Posterior cingulate gyrus (tissue), 11 donors: ENCODE measurements at regions not wholly inside any gene's neighbourhood (a gene's known extent, or its start where the extent isn't known, plus 50 kb on each side); places are given as distances from the start of the nearest gene placed in this dataset.

Experiments
- DNase-seq, 10 donors: peaks; one replicate each; pipeline versions ENCODE4 v3.0.0 to v3.0.0-alpha.2; 2020 to 2021; ENCODE audit warnings: mixed read lengths in 3 of 10
- intact Hi-C: fragments of 100-400 bp; cut with DNase I; formaldehyde crosslinking; loops from one replicate; pipeline ENCODE4 v1.15.1; 2023

DNA sequence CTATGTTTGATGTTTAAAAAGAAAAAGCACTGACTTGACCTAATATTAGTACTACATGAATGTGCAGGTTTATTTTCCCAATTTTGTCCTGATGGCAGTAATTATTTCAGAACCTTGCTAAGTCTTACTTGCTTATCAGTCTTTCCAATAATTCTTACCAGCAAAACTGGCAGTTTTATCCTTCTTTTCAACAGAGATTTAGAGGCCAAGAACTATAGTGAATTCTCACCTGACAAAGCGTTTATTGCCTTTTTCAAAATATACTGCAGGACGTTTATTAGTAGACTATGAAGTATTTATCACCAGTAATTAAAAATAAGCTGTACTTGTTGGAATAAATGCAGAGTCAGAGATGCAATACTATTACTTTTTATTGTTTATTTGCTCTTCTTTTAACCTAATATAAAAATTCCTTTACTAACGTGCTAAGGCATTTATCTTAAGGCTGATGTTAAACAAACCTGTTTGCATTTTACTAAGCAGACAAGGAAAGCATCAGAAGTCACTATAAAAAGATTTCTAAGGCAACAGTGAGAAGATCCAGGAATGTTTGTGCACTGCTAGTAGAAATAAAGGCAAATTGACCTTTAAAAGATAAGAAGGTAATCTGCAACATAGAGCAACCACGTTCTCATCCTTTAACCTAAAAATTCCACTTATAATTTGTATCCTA lies 80.3 kb upstream of the NOCT start:
- DNase-seq = no peak

DNA sequence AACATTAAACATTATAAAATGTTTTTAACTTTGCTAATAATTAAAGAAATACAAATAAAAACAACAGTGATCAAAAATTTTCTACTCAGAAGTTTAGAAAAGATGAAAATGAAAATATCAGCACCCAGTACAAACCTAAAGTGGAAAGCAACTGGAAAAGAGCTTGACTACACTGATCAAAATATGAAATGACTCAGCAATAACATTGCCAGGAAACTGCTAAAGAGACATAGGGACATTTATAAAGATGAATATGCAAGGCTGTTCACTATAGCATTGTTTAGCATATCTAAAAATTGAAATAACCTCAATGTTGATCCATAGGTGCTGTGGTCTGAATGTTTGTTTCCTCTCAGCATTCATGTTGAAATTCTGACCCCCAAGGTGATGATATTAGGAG lies 88.5 kb upstream of the NOCT start:
- no peak for DNase-seq
- intact Hi-C loops = no loop called here

More for the DNA sequence above, 80.3 kb upstream of the NOCT start:
- intact Hi-C loops = no loop called here

DNA sequence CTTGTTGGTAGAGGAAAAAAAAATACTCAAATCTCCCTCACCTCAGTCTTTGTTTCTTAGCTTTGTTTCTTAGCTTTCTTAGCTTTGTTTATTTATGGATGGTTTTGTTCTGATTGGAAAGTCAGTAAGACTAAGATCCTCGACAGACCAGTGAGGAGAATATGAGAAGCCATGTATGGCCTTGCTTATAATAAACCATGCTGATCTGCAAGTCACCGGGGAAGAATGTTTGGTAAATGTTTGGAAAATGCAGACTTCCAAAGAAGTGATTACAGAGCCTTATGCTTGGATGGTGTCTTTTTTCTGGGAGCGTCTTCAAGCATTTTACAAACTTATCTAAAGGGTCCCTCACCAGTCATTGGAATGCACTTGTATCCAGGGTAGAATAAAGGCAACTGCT lies 90.1 kb upstream of the NOCT start:
- intact Hi-C loops = no loop called here
- DNase-seq = no peak

DNA sequence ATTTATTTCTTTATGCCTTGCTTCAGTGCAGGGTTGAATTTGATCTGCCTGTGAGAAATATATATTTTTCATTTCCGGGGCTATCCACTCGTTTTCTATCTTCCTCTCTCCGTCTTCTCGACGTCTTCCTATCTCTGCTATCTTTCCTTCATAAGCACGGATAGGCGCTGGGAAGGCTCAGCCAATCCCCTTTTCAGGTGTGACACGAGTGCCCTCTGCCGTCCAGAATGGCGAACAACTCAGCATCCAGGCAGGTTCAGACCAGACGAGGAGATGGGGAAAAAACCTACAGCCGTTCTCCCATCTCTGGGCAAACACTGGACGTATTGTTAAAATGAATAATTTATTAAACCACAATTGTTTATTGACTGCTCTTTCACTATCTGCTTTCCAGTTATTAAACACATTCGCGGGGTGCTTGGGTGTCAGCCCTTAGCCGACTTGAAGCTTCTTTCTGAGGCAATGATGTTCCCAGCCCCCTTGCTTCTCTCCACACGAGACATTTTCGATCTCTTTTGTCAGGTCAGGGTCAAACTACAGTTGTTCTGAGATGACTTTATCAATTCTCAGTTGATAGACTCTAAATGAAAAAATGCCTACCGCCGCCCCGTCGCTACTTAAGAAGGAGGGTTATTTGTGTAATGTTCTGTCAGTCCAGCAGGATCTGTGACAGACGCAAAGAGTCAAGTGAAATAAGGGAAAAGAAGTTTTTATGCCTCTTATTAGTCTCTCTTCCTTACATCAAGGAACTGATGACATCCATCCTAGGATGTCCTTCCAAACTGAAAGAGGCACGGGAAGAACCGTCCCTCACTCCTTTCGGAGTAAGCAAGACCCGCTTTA lies 96.3 kb upstream of the NOCT start:
- intact Hi-C loops = no loop called here
- peak; percentile 47 to 98 (median 86) for DNase-seq

DNA sequence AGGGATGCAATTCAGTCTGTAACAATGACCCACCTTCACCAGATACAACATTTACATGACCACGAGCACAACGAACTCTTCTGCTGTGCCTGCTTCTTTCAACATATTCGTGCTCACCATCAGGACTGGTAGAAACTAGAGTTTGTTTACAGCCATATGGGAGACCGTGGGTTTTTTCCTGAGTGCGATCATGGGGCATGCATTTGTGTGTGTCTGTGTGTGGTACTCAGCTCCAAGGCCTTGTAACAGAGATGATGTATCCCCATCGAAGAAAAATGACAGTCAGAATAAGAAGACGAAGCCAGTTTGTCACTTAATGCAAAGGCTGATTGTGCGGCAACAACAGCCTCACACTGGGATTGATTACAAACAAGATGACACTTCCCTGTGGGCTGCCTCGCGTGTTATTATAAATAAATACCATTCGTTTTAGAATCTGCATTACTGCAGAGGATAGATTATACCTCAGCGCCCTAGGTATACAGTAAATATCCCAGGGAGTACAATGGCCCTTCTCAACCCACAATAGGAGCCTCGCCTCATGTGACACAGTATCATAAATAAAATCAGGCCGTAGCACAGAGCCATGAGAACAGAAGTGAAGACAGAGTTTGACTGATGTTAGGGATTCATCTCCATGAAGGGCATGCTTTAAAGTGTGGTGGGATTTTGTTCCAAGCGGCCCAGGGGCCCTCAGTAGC lies 97.3 kb upstream of the NOCT start:
- peak in 1 of 10 donors; percentile 40 for DNase-seq
- intact Hi-C loops = no loop called here

DNA sequence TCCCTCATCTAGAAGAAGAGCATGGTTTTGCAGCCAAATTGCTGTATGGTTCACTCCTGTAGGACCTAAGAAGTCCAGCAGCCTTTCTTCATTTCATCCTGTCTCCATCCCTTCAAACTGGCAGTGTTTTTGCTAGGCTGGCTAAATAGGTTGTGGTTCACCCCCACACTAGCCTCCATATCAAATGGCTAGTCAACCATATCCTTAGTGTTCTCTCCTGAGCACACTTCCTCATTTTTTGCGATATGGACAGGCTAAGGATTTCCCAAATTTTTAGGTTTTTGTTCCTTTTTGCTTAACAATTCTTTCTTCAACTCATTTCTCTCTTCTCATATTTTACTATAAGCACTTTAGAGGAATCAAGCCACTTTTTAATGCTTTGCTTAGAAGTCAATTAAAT lies 98.8 kb upstream of the NOCT start:
- intact Hi-C loops = no loop called here
- no peak for DNase-seq

DNA sequence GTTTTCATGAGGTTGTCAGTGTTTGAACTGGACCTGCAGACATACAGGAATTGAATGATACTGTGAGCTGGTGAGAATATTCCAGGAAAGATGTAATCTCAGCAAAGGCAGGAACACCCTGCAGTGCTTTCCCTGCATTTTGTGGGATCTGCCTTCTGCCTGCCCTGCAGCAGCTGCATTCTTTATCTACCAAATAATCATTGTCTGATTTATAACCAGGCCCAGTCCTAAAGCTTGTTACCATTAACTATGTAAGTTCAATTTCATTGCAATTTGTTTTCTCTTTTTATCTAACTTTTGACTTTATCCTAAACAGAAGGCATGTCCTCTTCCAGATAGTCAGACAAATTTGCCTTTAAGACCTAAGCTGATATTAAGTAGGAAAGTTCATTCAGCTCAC lies 99.8 kb upstream of the NOCT start:
- DNase-seq = no peak
- intact Hi-C loops = no loop called here

DNA sequence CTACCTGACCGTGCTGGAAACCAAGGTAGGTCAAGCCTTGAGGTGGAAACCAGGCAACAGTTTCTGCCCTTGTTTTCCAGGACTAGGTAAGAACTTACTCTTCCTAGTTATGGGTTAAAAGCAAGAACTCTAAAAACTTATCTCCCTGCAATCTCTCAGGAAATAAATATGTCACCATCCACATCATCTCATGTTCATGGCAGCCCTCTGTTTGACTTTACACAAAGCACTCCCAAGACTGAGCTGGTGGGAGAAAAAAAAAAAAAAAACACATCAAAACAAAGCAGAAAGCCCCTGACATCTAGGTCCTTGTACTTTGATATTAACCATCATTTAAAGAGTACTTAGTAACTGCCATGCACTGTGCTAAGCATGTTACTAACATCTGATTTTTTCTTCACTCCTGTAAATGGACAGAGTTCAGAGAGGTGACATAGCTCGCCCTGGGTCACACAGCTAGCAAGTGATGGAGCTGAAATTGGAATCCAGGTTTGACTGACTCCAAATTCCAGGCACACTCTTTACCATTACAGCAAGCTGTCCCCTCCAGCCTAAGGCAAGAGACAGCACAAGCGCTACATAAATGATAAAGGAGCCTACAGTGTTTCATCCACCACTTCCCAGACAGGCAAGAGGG lies 102.8 kb upstream of the NOCT start:
- DNase-seq = no peak
- intact Hi-C loops = no loop called here

DNA sequence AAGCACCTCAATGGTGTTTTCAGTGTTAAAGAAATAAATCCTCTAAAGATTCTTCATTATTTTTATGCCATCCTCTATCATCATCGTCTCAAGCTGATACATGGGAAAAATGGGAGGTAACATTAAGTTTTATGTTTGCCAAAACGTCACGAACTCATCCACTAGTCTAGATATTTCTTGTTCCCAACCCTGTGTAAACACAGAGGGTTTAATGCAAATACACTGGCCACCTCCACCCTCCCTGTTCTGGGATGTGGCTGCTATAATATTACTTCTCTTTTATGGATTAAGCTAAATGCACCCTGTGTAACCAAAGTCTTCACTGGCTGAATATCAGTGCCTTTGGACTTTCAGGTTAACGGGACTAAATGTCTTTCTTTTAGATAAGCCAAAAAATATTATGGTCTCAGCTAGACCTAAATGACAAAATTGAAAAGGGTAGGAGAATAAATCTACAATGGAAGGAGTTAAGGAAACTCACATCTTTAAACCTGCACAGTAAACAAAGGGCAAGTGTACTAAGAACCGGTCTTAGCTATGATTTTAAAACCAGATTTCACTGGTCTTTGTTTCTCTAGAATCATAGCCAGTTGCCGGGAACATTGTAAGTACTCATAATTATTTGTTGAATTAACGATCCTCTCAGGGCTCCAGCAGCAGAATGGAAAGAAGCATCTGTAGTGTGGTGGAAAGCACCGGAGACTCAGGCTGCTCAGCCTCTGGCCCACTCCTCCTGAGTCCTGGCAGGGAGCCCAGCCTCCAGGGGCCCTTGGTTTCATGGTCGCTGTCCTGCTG lies 103.5 kb upstream of the NOCT start:
- intact Hi-C loops = no loop called here
- no peak for DNase-seq

DNA sequence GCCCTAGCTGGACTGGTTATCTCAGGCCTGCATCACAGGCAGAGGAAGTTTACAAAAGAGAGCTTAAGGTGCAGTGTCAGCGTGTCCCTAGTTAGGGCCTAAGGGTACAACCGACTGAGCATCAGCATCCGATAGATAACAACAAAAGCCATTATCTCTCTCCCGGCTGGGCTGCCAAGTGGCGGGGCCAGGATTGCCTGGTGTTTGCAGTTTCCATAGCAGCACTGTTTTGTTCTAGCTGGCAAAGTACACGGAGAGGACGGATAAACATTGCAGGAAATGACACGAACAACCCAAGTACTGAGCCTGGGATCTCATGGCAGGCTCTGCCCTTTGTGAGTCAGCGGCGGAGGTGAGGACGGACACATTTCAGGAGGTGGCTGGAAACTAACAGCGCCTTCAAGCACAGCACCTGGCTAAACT lies 104.7 kb upstream of the NOCT start:
- intact Hi-C loops = no loop called here
- peak; percentile 17 to 95 (median 76) for DNase-seq

DNA sequence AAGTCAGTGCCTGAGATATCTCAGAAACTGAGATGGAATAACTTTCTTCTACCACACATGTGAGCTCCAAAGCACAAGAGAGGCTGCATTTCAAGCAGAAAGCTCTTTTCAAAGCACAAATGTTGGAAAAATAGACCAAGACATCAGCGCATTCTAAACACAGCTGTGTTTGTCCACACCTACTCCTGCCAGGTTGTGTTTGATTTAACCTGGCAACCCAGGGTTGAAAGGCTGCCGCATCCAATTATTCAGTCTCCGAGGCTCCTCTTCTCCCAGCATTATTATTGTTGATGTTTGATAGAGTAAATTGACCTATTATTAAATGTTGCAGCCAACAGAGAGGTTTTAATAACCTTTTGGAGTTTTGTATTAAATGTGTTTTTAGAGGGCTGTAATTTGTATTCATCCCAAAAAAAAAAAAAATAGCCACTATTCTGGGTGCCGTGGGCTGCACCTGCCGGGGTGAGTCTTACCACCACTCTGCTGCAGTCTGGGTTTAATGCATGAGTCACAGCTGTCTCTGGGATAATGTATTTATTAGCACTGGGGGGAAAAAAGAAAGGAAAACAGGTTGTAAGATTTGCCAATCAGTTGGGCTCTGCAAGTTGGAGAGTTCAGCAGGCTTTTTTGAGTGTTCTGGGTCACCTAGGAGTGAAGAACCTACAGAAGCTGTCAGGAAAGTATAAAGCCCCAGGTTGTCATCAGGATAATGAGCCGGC lies 105.2 kb upstream of the NOCT start:
- DNase-seq = no peak
- intact Hi-C loops = no loop called here

DNA sequence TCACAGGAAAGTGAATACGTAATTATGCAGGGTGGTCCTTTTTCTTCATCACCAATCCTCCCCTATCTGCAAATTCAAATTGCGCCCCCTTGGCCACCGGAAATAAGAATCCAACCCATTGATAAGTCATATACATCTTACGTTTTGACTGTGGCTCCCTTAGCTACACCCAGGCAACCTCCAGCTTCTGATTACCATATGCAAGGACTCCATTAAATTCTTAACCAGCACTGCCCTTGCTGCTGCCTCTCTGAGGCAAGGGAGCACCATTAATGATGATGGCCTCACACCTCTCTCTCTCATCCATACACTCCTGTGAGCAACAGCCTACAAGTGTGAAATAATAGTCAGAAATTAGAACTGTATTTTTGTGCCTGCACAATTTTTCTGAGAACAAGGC lies 106.0 kb upstream of the NOCT start:
- no peak for DNase-seq
- intact Hi-C loops = no loop called here

DNA sequence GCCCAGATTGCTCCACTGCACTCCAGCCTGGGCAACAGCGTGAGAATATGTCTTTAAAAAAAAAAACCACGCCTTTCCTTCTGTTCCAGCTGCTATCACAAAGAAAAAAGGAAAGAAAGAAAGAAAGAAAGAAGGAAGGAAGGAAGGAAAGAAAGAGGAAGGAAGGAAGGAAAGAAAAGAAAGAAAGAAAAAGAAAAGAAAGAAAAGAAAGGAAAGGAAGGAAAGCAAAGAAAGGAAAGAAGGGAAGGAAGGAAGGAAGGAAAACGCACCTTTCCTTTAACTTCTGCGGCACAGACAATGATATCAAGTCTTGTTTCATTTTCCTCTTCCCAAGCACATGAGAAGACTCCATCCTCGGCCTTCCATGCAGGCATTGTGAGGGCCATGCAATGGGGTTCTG lies 107.4 kb upstream of the NOCT start:
- intact Hi-C loops = no loop called here
- no peak for DNase-seq

DNA sequence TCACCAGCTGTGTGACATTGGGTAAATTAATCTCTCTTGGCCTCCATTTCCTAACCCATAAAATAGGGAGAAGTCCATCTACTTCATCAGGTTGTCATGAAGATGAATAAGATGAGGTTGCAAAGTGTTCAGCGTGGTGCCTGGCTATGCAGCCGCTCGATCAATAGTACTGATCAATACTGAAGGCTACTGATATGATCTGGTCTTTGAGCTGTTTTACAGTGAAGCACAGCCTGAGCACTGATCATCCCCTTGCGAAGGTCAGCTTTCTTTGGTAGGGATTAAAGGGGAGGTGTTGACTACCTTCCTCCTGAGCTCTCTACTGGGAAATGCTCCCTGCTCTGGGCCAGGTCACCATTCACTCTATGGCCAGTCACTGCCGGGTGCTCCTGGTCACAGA lies 108.4 kb upstream of the NOCT start:
- intact Hi-C loops = no loop called here
- DNase-seq = no peak

DNA sequence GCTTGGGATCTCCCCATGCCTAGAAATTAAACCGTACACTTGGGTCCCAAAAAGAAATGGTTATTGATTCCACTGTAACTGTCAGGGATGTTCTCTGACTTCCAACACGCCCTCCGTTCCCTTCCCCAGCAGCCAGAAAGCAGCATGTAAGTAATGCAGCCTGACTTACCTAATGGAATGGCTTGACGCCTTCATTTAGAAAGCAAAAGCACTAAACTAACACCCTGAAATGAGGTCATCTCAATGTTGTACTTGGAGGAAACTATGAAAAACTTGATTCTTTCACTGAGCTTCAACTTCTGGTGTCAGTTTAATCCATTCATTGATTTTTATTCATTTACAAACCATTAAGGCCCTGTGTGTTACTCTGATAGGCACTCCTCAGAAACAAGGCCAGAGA lies 110.8 kb upstream of the NOCT start:
- intact Hi-C loops = no loop called here
- DNase-seq = no peak

DNA sequence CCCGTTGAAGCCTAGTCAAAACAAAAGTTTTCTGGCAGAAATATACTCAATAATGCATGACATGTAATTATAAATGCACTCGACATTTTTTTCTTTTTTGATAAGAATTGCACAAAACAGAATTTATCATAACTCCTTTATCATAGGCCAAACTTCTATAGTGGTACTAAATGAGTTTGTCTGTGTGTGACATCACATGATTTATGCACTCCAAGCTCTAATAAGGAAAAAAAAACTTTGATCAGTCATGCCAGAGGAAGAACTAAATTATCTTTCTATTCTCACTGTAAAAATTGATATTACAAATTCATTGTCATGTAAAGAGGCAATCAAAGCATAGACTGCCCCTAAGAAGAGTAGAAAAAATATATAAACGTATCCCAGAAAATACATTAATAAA lies 112.4 kb upstream of the NOCT start:
- intact Hi-C loops = no loop called here

DNA sequence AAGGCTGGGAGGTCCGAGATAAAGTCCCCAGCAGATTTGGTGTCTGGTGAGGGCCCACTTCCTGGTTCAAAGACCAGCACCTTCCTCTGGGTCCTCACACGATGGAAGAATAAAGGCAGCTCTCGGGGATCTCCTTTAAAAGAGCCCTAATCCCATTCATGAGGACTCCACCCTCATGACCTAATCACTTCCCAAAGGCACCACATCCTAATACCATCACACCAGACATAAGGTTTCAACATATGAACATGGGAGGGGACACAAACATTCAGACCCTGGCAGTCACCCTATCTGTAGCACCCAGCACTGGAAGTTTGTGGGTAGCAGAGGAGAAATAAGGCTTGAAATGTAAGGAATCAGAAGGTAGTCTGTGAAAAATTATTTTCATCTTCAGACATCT lies 112.9 kb upstream of the NOCT start:
- DNase-seq = peak in 1 of 10 donors; percentile 18
- intact Hi-C loops = no loop called here

More for the DNA sequence above, 112.4 kb upstream of the NOCT start:
- DNase-seq = no peak

DNA sequence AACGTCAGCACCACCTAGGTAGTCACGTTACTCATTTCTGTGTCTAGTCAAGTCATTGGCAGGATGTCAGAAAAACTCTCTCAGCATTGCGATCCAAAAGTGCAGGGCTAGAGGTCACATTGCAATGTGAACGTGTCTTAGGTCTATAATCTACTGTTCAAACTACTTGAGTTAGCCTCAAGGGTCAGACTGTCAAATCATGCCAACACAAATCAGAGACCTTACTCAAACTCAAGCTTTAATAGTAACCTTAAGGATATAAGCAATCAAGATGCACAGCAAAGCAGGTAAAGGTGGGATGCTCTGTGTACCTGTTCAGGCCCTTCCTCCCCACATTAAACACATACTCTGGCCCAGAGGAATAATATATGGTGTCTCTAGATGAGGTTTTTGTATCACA lies 114.4 kb upstream of the NOCT start:
- intact Hi-C loops = no loop called here

DNA sequence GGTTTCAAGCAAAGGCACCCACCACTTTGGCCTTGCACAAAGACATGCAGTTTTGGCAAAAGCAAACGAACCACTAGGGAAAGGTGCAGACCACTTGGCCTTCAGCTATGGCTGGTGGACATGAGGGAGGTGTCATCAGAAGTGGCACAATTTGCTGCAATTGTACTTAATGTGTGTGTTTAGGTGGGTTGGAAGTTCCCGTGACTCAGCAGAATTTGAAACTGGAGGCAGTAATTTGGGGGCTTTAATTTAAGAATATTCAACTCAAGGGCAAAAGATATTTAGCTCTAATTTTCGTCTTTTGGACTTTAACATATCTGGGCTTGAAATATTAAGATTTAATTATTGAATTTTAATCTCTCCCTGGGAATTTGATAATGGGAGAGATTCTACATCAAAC lies 115.6 kb upstream of the NOCT start:
- no peak for DNase-seq
- intact Hi-C loops = no loop called here

More for the DNA sequence above, 114.4 kb upstream of the NOCT start:
- peak in 1 of 10 donors; percentile 4 for DNase-seq

DNA sequence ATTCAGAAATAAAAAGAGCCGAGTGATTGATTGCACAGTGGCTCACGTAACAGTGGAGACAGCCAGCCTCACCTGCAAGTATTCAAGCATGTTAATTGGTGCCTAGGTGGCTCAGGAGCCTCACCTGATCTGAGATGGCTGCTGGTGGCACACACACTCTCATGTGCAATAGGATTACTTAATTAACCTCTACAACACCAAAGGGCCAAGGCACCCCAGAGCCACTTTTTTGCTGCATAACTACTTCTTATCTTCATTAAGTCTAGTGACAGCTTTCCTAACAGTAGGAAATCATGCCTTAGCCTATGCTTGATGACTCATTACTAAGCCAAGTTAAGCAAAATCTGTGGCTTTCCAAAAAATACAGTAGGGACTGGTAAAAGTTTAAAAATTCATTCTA lies 117.3 kb upstream of the NOCT start:
- intact Hi-C loops = no loop called here
- DNase-seq = peak in 1 of 10 donors; percentile 15
